HL-60 (cell line): ENCODE measurements at regions not wholly inside any gene's neighbourhood (a gene's known extent, or its start where the extent isn't known, plus 50 kb on each side); places are given as distances from the start of the nearest gene placed in this dataset.

Experiments
- DNase-seq, 2 experiments: peaks; one replicate each; pipeline ENCODE4 v3.0.0-alpha.2; 2010 to 2020; ENCODE audit warnings: low read depth in 1 of 2, low spot score in 1 of 2
- H3K27ac ChIP-seq: fragments of 250-450 bp; sonication (Bioruptor Pico); replicated peaks from 2 replicates; pipeline ENCODE4 v1.5.1; 2020; ENCODE audit warnings: mild to moderate bottlenecking, moderate library complexity
- H3K27me3 ChIP-seq: fragments of 250-450 bp; sonication (Bioruptor Pico); 2 replicates; pipeline ENCODE4 v1.5.1; 2021; ENCODE audit warnings: mild to moderate bottlenecking, moderate library complexity; ENCODE audit not compliant: insufficient read depth, poor library complexity, severe bottlenecking
- H3K4me3 ChIP-seq: replicated peaks from 2 replicates; pipeline ENCODE4 v1.5.1; 2011; ENCODE audit warnings: mild to moderate bottlenecking, control low read depth, low read length; ENCODE audit not compliant: insufficient read depth
- CTCF ChIP-seq: IDR thresholded peaks from one replicate; pipeline ENCODE4 v1.5.1; 2011; ENCODE audit warnings: low read length, control low read depth, inconsistent platforms; ENCODE audit not compliant: insufficient read depth
- GABPA ChIP-seq: IDR thresholded peaks from 2 replicates; pipeline ENCODE4 v1.6.1; 2012; ENCODE audit warnings: low read depth
- POLR2AphosphoS5 ChIP-seq: IDR thresholded peaks from 2 replicates; pipeline ENCODE4 v1.6.1; 2012; ENCODE audit warnings: low read depth
- REST ChIP-seq: IDR thresholded peaks from 2 replicates; pipeline ENCODE4 v1.6.1; 2012; ENCODE audit warnings: low read depth; ENCODE audit not compliant: insufficient replicate concordance
- SPI1 ChIP-seq: IDR thresholded peaks from 2 replicates; pipeline ENCODE4 v1.6.1; 2012; ENCODE audit warnings: low read depth, mild to moderate bottlenecking, borderline replicate concordance

- Histone ChIP-seq H3K4me3 (no peak overlapping the region), H3K27me3 (no peaks in the 10 kb centered on the region), H3K27ac (no peak overlapping the region)
- TF ChIP-seq POLR2AphosphoS5 = no peak
- TF ChIP-seq SPI1 = no peak
- TF ChIP-seq GABPA = no peak
- TF ChIP-seq CTCF = no peak
- no peak for TF ChIP-seq REST
- no peak for DNase-seq
Measured at GRCh38 chr1:5740450-5740849, 251.8 kb downstream of the NPHP4 start.

- Histone ChIP-seq H3K27ac (no peak overlapping the region), H3K4me3 (no peak overlapping the region), H3K27me3 (no peaks in the 10 kb centered on the region)
- TF ChIP-seq POLR2AphosphoS5 = no peak
- TF ChIP-seq GABPA = no peak
- no peak for TF ChIP-seq CTCF
- TF ChIP-seq REST = no peak
- TF ChIP-seq SPI1 = no peak
- DNase-seq = no peak
Measured at GRCh38 chr1:5739561-5740078, 252.6 kb downstream of the NPHP4 start.

- no peak for DNase-seq
- no peak overlapping the region for H3K27ac ChIP-seq
- H3K4me3 ChIP-seq = no peak overlapping the region
- no peak for TF ChIP-seq REST
- TF ChIP-seq CTCF = no peak
- TF ChIP-seq GABPA = no peak
- no peak for TF ChIP-seq POLR2AphosphoS5
- no peak for TF ChIP-seq SPI1
- H3K27me3 ChIP-seq = no peaks in the 10 kb centered on the region
Measured at GRCh38 chr1:5738911-5739462, 253.2 kb downstream of the NPHP4 start.
